A549 (cell line): ENCODE measurements at regions not wholly inside any gene's neighbourhood (a gene's known extent, or its start where the extent isn't known, plus 50 kb on each side); places are given as distances from the start of the nearest gene placed in this dataset.

Source experiments
- ATAC-seq, 2 experiments: fragments of 200-7000 bp in 1 of 2; fragments of >200 bp in 1 of 2; cut with Nextera tagmentation in 1 of 2; cut with Tn5 transposase in 1 of 2; 3 replicates each; pipeline versions ENCODE4 v1.8.0 to v1.9.1; 2018 to 2020; ENCODE audit warnings: mild to moderate bottlenecking in 1 of 2, moderate library complexity in 1 of 2
- CTCF ChIA-PET: fragments of 300-600 bp; sonication (Branson Sonifier 250); formaldehyde crosslinking; extraction: SDS; loops from one replicate; lab custom pipeline; 2021; ENCODE audit warnings: antibody characterized with exemption, inconsistent platforms; lab: Yijun Ruan, JAX
- POLR2A ChIA-PET: fragments of 350-600 bp; formaldehyde crosslinking; extraction: SDS; loops from one replicate; lab custom pipeline; 2021; ENCODE audit warnings: antibody characterized with exemption, inconsistent platforms; lab: Yijun Ruan, JAX
- DNase-seq, 2 experiments: peaks; one replicate each; pipeline versions ENCODE4 v3.0.0 to v3.0.0-alpha.2; 2011 to 2016; ENCODE audit warnings: low read depth in 1 of 2, low spot score in 1 of 2
- FAIRE-seq: peaks from 2 replicates; lab custom pipeline; 2011; peaks lifted over from hg19 to GRCh38; lab: Jason Lieb, UNC
- H3K27ac ChIP-seq, 2 experiments: fragments of >200 bp; sonication (Bioruptor Twin); formaldehyde crosslinking; 3 replicates each; pipeline ENCODE4 v1.5.1; 2016 to 2017
- H3K4me1 ChIP-seq: fragments of >200 bp; sonication (Bioruptor Twin); formaldehyde crosslinking; 3 replicates; pipeline ENCODE4 v1.6.1; 2016
- H3K4me2 ChIP-seq: fragments of >200 bp; sonication (Bioruptor Twin); formaldehyde crosslinking; 3 replicates; pipeline ENCODE4 v1.6.1; 2016
- H3K4me3 ChIP-seq: fragments of >200 bp; sonication (Bioruptor Twin); formaldehyde crosslinking; 3 replicates; pipeline ENCODE4 v1.5.1; 2016
- H3K9me3 ChIP-seq: fragments of >200 bp; sonication (Bioruptor Twin); formaldehyde crosslinking; 3 replicates; pipeline ENCODE4 v1.6.1; 2016
- CHD4 ChIP-seq: fragments of 200-600 bp; sonication (generic); IDR thresholded peaks from 2 replicates; pipeline ENCODE4 v1.6.1; 2016; ENCODE audit warnings: antibody characterized with exemption, mild to moderate bottlenecking, borderline replicate concordance
- ESRRA ChIP-seq: fragments of 150-350 bp; IDR thresholded peaks from 2 replicates; pipeline ENCODE4 v1.6.1; 2014; ENCODE audit warnings: mild to moderate bottlenecking, low read length, borderline replicate concordance
- FOSB ChIP-seq: fragments of 250-450 bp; sonication (Bioruptor Pico); IDR thresholded peaks from 2 replicates; pipeline ENCODE4 v1.5.0; 2020; ENCODE audit warnings: mild to moderate bottlenecking, moderate library complexity
- FOSL2 ChIP-seq, 2 experiments: fragments of 450-650 bp in 1 of 2; fragments of >200 bp in 1 of 2; sonication (Bioruptor Twin) in 1 of 2; formaldehyde crosslinking; IDR thresholded peaks; 2 replicates each; pipeline versions ENCODE4 v1.5.0 to v1.6.1; 2016 to 2020; ENCODE audit warnings: mild to moderate bottlenecking in 1 of 2, moderate library complexity in 1 of 2
- GATA3 ChIP-seq: IDR thresholded peaks from 2 replicates; pipeline ENCODE4 v1.6.1; 2012; ENCODE audit warnings: borderline replicate concordance
- HDAC2 ChIP-seq: fragments of 200-600 bp; sonication (generic); IDR thresholded peaks from 2 replicates; pipeline ENCODE4 v1.6.1; 2016
- HEYL ChIP-seq: fragments of 250-450 bp; sonication (Bioruptor Pico); IDR thresholded peaks from 2 replicates; pipeline ENCODE4 v1.8.0; 2021; ENCODE audit warnings: mild to moderate bottlenecking, moderate library complexity
- HOXA7 ChIP-seq: fragments of 250-450 bp; sonication (Bioruptor Pico); IDR thresholded peaks from 2 replicates; pipeline ENCODE4 v1.5.0; 2020; ENCODE audit warnings: mild to moderate bottlenecking, moderate library complexity
- JUNB ChIP-seq: fragments of >200 bp; sonication (Bioruptor Twin); formaldehyde crosslinking; IDR thresholded peaks from 2 replicates; pipeline ENCODE4 v1.6.1; 2016
- MAZ ChIP-seq: fragments of 150-350 bp; IDR thresholded peaks from 2 replicates; pipeline ENCODE4 v1.6.1; 2014; ENCODE audit warnings: antibody characterized with exemption, low read depth, low read length, borderline replicate concordance
- NPAS2 ChIP-seq: fragments of 250-450 bp; sonication (Bioruptor Pico); IDR thresholded peaks from 2 replicates; pipeline ENCODE4 v1.8.0; 2022; ENCODE audit warnings: mild to moderate bottlenecking, moderate library complexity, borderline replicate concordance
- NR3C1 ChIP-seq: fragments of >200 bp; sonication (Bioruptor Twin); formaldehyde crosslinking; IDR thresholded peaks from 3 replicates; pipeline ENCODE4 v1.6.1; 2017
- POLR2A ChIP-seq: IDR thresholded peaks from 2 replicates; pipeline ENCODE4 v1.6.1; 2012; ENCODE audit warnings: mild to moderate bottlenecking, low read length
- RCOR1 ChIP-seq: fragments of 150-350 bp; IDR thresholded peaks from 2 replicates; pipeline ENCODE4 v1.6.1; 2014; ENCODE audit warnings: antibody characterized with exemption, low read length, low read depth
- RNF2 ChIP-seq: fragments of 200-600 bp; sonication (generic); IDR thresholded peaks from 2 replicates; pipeline ENCODE4 v1.6.1; 2016; ENCODE audit warnings: low read depth, mild to moderate bottlenecking, antibody characterized with exemption, moderate library complexity, borderline replicate concordance
- SREBF2 ChIP-seq: fragments of 450-650 bp; IDR thresholded peaks from 2 replicates; pipeline ENCODE4 v1.6.1; 2014; ENCODE audit warnings: mild to moderate bottlenecking, moderate library complexity
- TFCP2L1 ChIP-seq: fragments of 250-450 bp; sonication (Bioruptor Pico); IDR thresholded peaks from 2 replicates; pipeline ENCODE4 v1.5.0; 2021; ENCODE audit warnings: mild to moderate bottlenecking
- ZC3H11A ChIP-seq: fragments of 450-650 bp; IDR thresholded peaks from 2 replicates; pipeline ENCODE4 v1.6.1; 2014; ENCODE audit warnings: antibody characterized with exemption, mild to moderate bottlenecking
- ZFP36 ChIP-seq: fragments of 450-650 bp; IDR thresholded peaks from 2 replicates; pipeline ENCODE4 v1.6.1; 2014; ENCODE audit warnings: borderline replicate concordance; ENCODE audit not compliant: partially characterized antibody
- WGBS: methylation state at CpG from one replicate; pipeline ENCODE4 v1.1.6; 2017; ENCODE audit errors: missing lambda C conversion rate; 5-methylcytosine and 5-hydroxymethylcytosine counted together
- TF ChIP-seq, protein P1 (sequence below): IDR thresholded peaks from 2 replicates; pipeline ENCODE4 v1.6.1; 2012; ENCODE audit warnings: low read depth, borderline replicate concordance
- TF ChIP-seq, protein P2 (sequence below): fragments of >200 bp; sonication (Bioruptor Twin); formaldehyde crosslinking; IDR thresholded peaks from 2 replicates; pipeline ENCODE4 v1.6.1; 2016
- TF ChIP-seq, protein P3 (sequence below): fragments of 150-350 bp; IDR thresholded peaks from 2 replicates; pipeline ENCODE4 v1.6.1; 2014; ENCODE audit warnings: low read depth, mild to moderate bottlenecking, low read length
- TF ChIP-seq, protein P4 (sequence below): fragments of 250-450 bp; sonication (Bioruptor Pico); IDR thresholded peaks from 2 replicates; pipeline ENCODE4 v1.5.0; 2021; ENCODE audit warnings: mild to moderate bottlenecking, moderate library complexity, borderline replicate concordance
- TF ChIP-seq, protein P5 (sequence below): fragments of 250-450 bp; sonication (Bioruptor Pico); IDR thresholded peaks from 2 replicates; pipeline ENCODE4 v1.5.0; 2020; ENCODE audit warnings: low read depth, mild to moderate bottlenecking, moderate library complexity

DNA sequence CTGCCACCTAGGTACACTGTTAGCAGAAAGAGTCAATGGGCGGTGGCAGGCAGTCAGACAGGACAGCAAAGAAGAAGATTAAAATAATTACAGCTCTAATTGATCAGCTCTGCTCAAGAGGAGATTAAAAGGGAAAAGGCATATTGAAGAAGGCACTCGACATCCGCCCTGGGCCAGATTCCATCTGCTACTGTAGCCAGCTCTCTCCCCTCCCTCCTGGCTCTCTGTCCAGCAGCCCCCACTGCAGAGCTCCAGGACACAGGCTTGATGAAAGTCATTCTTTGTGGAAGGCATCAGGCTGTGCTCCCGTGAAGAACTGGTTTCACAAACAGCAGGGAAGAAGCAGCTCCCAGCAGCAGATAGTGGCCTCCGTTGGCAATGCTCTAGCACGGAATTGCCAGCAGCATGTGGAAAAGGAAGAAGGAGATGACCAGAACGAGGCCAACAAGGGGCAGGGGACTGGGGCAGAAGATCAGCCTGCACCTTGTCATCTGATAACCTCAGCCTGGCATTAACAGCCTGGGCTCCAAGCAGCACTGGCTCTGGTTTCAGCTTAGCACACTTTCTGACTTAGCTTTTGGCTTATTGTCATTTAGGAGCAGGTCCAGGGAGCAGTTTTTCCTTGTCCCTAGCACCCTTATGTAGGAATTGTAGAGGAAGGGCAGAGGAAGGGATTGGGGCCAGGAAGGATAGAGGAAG, 465.9 kb downstream of the KIF16B start:
- POLR2A ChIA-PET, result no interaction called here
- FAIRE-seq, result no peak
- WGBS, result 5% methylated on average over 7 of the region's 7 CpGs
- no peak for ATAC-seq
- no peak overlapping the region for H3K27ac ChIP-seq
- CTCF ChIA-PET, result no interaction called here
- TF ChIP-seq RNF2 (no peak), TFCP2L1 (no peak), ZFP36 (no peak), HDAC2 (no peak), POLR2A (no peak), MAZ (no peak), NPAS2 (CRISPR knock-in tag) (no peak), GATA3 (no peak), SREBF2 (no peak), ESRRA (no peak), HEYL (CRISPR knock-in tag) (no peak), JUNB (no peak)
- TF ChIP-seq, protein P1, sequence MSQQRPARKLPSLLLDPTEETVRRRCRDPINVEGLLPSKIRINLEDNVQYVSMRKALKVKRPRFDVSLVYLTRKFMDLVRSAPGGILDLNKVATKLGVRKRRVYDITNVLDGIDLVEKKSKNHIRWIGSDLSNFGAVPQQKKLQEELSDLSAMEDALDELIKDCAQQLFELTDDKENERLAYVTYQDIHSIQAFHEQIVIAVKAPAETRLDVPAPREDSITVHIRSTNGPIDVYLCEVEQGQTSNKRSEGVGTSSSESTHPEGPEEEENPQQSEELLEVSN, result no peak
- TF ChIP-seq, protein P2, sequence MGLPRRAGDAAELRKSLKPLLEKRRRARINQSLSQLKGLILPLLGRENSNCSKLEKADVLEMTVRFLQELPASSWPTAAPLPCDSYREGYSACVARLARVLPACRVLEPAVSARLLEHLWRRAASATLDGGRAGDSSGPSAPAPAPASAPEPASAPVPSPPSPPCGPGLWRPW, result no peak
- TF ChIP-seq, protein P3, sequence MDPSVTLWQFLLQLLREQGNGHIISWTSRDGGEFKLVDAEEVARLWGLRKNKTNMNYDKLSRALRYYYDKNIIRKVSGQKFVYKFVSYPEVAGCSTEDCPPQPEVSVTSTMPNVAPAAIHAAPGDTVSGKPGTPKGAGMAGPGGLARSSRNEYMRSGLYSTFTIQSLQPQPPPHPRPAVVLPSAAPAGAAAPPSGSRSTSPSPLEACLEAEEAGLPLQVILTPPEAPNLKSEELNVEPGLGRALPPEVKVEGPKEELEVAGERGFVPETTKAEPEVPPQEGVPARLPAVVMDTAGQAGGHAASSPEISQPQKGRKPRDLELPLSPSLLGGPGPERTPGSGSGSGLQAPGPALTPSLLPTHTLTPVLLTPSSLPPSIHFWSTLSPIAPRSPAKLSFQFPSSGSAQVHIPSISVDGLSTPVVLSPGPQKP, result no peak
- DNase-seq, result no peak
- no peak overlapping the region for H3K4me2 ChIP-seq
- no peak overlapping the region for H3K4me3 ChIP-seq
- H3K4me1 ChIP-seq, result no peaks in the 10 kb centered on the region
- H3K9me3 ChIP-seq, result no peaks in the 10 kb centered on the region

DNA sequence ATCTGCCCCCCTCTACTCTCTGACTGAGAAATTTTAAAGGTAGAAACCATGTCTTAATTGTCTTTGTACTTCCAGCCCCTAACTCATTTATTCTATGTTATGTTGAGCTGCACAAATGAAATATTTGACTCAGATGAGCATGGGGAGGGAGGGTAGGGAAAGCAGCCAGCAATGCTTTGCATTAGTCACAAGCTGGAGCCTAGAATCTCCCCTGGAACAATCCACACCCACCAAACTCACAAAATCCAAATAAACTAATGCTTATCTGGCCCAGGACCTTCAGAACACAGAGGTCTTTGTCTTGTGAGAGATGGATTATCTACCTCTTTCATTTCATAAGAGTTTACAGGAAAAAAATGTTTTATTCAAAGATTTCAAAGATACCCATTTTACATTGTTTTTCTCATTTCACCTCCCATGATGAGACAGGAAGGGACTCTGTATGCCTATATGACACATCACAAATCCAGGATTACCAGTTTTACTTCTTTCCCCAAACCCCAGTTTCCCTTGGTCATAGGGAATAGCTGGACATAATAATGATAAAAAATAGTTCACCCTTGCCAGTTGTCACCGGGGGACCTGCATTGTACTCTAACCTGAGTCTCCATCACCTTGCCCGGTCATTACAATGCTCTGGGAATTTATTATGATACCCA, 466.9 kb downstream of the KIF16B start:
- no peaks in the 10 kb centered on the region for H3K4me1 ChIP-seq
- TF ChIP-seq ZC3H11A (no peak), FOSB (CRISPR knock-in tag) (no peak), MAZ (no peak), HDAC2 (no peak), HOXA7 (no peak), NPAS2 (CRISPR knock-in tag) (no peak), CHD4 (no peak), RCOR1 (no peak), FOSL2 (IDR thresholded peaks at IDR 0.05) (no peak), FOSL2 (CRISPR knock-in tag; IDR thresholded peaks at IDR 0.05) (no peak), NR3C1 (no peak)
- TF ChIP-seq, protein P4, sequence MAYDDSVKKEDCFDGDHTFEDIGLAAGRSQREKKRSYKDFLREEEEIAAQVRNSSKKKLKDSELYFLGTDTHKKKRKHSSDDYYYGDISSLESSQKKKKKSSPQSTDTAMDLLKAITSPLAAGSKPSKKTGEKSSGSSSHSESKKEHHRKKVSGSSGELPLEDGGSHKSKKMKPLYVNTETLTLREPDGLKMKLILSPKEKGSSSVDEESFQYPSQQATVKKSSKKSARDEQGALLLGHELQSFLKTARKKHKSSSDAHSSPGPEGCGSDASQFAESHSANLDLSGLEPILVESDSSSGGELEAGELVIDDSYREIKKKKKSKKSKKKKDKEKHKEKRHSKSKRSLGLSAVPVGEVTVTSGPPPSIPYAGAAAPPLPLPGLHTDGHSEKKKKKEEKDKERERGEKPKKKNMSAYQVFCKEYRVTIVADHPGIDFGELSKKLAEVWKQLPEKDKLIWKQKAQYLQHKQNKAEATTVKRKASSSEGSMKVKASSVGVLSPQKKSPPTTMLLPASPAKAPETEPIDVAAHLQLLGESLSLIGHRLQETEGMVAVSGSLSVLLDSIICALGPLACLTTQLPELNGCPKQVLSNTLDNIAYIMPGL (CRISPR knock-in tag), result no peak
- TF ChIP-seq, protein P5, sequence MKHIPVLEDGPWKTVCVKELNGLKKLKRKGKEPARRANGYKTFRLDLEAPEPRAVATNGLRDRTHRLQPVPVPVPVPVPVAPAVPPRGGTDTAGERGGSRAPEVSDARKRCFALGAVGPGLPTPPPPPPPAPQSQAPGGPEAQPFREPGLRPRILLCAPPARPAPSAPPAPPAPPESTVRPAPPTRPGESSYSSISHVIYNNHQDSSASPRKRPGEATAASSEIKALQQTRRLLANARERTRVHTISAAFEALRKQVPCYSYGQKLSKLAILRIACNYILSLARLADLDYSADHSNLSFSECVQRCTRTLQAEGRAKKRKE (CRISPR knock-in tag), result no peak
- TF ChIP-seq, all 56 proteins: peak for 0
- ATAC-seq, result no peak
- Histone ChIP-seq H3K4me3 (no peak overlapping the region), H3K27ac (no peak overlapping the region), H3K9me3 (no peaks in the 10 kb centered on the region), H3K4me2 (no peak overlapping the region)
- no peak for FAIRE-seq
- DNase-seq, result no peak
- ChIA-PET CTCF (no interaction called here), POLR2A (no interaction called here)
- 0% methylated on average over 2 of the region's 2 CpGs for WGBS
